ENCODE measurements at regions not wholly inside any gene's neighbourhood (a gene's known extent, or its start where the extent isn't known, plus 50 kb on each side); places are given as distances from the start of the nearest gene placed in this dataset.
"Not testable (repeated sequence)": the region's sequence is repeated elsewhere in the genome, so short reads cannot be mapped to it uniquely, and the experiment has no call there.

- DNase-seq = not testable (repeated sequence)
Measured at GRCh38 chr2:38482710-38483109, 105.6 kb upstream of the ATL2 start.

GRCh38 chr2:38480617-38481016 lies 103.5 kb upstream of the ATL2 start:
- no peak for DNase-seq

GRCh38 chr2:38477006-38477405 lies 99.9 kb upstream of the ATL2 start:
- DNase-seq = no peak

GRCh38 chr2:38475567-38475881 lies 98.5 kb upstream of the ATL2 start:
- no peak for DNase-seq

GRCh38 chr2:38474715-38475566 lies 97.9 kb upstream of the ATL2 start:
- no peak for DNase-seq

GRCh38 chr2:38474021-38474456 lies 97.0 kb upstream of the ATL2 start:
- DNase-seq = no peak

- no peak for DNase-seq
Measured at GRCh38 chr2:38473333-38474005, 96.4 kb upstream of the ATL2 start.

- DNase-seq = no peak
Measured at GRCh38 chr2:38470115-38470514, 93.0 kb upstream of the ATL2 start.

- no peak for DNase-seq
Measured at GRCh38 chr2:38467768-38468455, 90.8 kb upstream of the ATL2 start.

GRCh38 chr2:38466876-38467767 lies 90.0 kb upstream of the ATL2 start:
- no peak for DNase-seq

- no peak for DNase-seq
Measured at GRCh38 chr2:38466409-38466808, 89.3 kb upstream of the ATL2 start.

GRCh38 chr2:38465789-38466127 lies 88.7 kb upstream of the ATL2 start:
- no peak for DNase-seq

GRCh38 chr2:38464971-38465788 lies 88.1 kb upstream of the ATL2 start:
- DNase-seq = no peak

- DNase-seq = no peak
Measured at GRCh38 chr2:38463752-38464151, 86.7 kb upstream of the ATL2 start.

GRCh38 chr2:38462121-38462661 lies 85.1 kb upstream of the ATL2 start:
- peak; percentile 18 for DNase-seq

- DNase-seq = no peak
Measured at GRCh38 chr2:38461470-38461869, 84.4 kb upstream of the ATL2 start.

GRCh38 chr2:38460313-38460712 lies 83.2 kb upstream of the ATL2 start:
- DNase-seq = no peak

- no peak for DNase-seq
Measured at GRCh38 chr2:38454081-38454480, 77.0 kb upstream of the ATL2 start.

- not testable (repeated sequence) for DNase-seq
Measured at GRCh38 chr2:38451778-38452177, 74.7 kb upstream of the ATL2 start.

- DNase-seq = no peak
Measured at GRCh38 chr2:38450509-38450908, 73.4 kb upstream of the ATL2 start.

GRCh38 chr2:38448692-38449410 lies 71.8 kb upstream of the ATL2 start:
- DNase-seq = no peak
